HCT116 (cell line): ENCODE measurements at regions not wholly inside any gene's neighbourhood (a gene's known extent, or its start where the extent isn't known, plus 50 kb on each side); places are given as distances from the start of the nearest gene placed in this dataset.

Source experiments
- ATAC-seq: fragments of 200-7000 bp; cut with Tn5 transposase; 2 replicates; pipeline ENCODE4 v1.9.1; 2020; ENCODE audit warnings: mild to moderate bottlenecking, moderate library complexity
- BruUV-seq: library from RNA; stranded (reverse); fragments of 400-500 nt; replicated peaks from 2 replicates; lab custom pipeline; 2021; lab: Mats Ljungman, UMichigan
- CTCF ChIA-PET: fragments of 300-600 bp; sonication (Branson Sonifier 250); formaldehyde crosslinking; loops from one replicate; lab custom pipeline; 2021; ENCODE audit warnings: antibody characterized with exemption; lab: Charles Lee
- POLR2A ChIA-PET: fragments of 300-600, 350-600 bp; sonication (Branson Sonifier 250); formaldehyde crosslinking; loops from one replicate; lab custom pipeline; 2021; ENCODE audit warnings: antibody characterized with exemption; lab: Charles Lee
- RAD21 ChIA-PET, 2 experiments: fragments of 300-600 bp; sonication (Branson Sonifier 250); formaldehyde crosslinking; loops; one replicate each; lab custom pipeline; 2023; ENCODE audit warnings: low total read pairs in 2 of 2; ENCODE audit not compliant: uncharacterized antibody in 2 of 2, unreplicated experiment in 2 of 2, low non-redundant PET in 1 of 2; lab: Charles Lee
- DNase-seq: peaks from one replicate; pipeline ENCODE4 v3.0.0-alpha.2; 2010; ENCODE audit warnings: low read depth, low spot score
- H2AFZ ChIP-seq: fragments of 200-600 bp; shearing (Covaris generic), sonication (generic); 2 replicates; pipeline ENCODE4 v1.6.1; 2017; ENCODE audit warnings: low read depth, mixed run types, mixed read lengths, antibody characterized with exemption, low read length; ENCODE audit not compliant: poor library complexity, severe bottlenecking
- H3K27ac ChIP-seq: 2 replicates; pipeline ENCODE4 v1.5.1; 2012; ENCODE audit warnings: low read depth, low read length
- H3K27me3 ChIP-seq: fragments of 200-600 bp; sonication (generic); 2 replicates; pipeline ENCODE4 v1.6.1; 2016; ENCODE audit warnings: mixed run types, low read length, mixed read lengths; ENCODE audit not compliant: insufficient read depth
- H3K36me3 ChIP-seq, 2 experiments: fragments of 200-500 bp in 1 of 2; fragments of 200-600 bp in 1 of 2; sonication (Bioruptor generic) in 1 of 2; sonication (generic) in 1 of 2; 2 replicates each; pipeline versions ENCODE4 v1.5.1 to v1.6.1; 2014 to 2016; ENCODE audit warnings: low read length in 2 of 2, inconsistent platforms in 1 of 2, mixed read lengths in 1 of 2, mixed run types in 1 of 2; ENCODE audit not compliant: insufficient read depth in 2 of 2, control insufficient read depth in 1 of 2
- H3K4me1 ChIP-seq, 2 experiments: fragments of 200-600 bp in 1 of 2; sonication (generic) in 1 of 2; 2 replicates each; pipeline versions ENCODE4 v1.5.1 to v1.6.1; 2012 to 2017; ENCODE audit warnings: low read length in 2 of 2, inconsistent platforms in 1 of 2, mild to moderate bottlenecking in 1 of 2, mixed read lengths in 1 of 2, mixed run types in 1 of 2, moderate library complexity in 1 of 2; ENCODE audit not compliant: insufficient read depth in 2 of 2, control insufficient read depth in 1 of 2
- H3K4me2 ChIP-seq: fragments of 200-600 bp; sonication (generic); 2 replicates; pipeline ENCODE4 v1.6.1; 2017; ENCODE audit warnings: mixed run types, low read length, mixed read lengths
- H3K4me3 ChIP-seq, 2 experiments: fragments of 200-600 bp in 1 of 2; sonication (generic) in 1 of 2; replicated peaks in 1 of 2; 2 replicates each; pipeline ENCODE4 v1.5.1; 2011 to 2016; ENCODE audit warnings: low read length in 2 of 2, control low read depth in 1 of 2, low read depth in 1 of 2, mild to moderate bottlenecking in 1 of 2, mixed read lengths in 1 of 2, mixed run types in 1 of 2
- H3K79me2 ChIP-seq: fragments of 200-600 bp; sonication (generic); 2 replicates; pipeline ENCODE4 v1.6.1; 2017; ENCODE audit warnings: mild to moderate bottlenecking, mixed run types, low read length, moderate library complexity, mixed read lengths; ENCODE audit not compliant: insufficient read depth
- H3K9ac ChIP-seq: fragments of 200-600 bp; sonication (generic); 2 replicates; pipeline ENCODE4 v1.6.1; 2016; ENCODE audit warnings: low read length, mixed read lengths
- H3K9me2 ChIP-seq: fragments of 200-600 bp; sonication (generic), shearing (Covaris generic); 2 replicates; pipeline ENCODE4 v1.6.1; 2017; ENCODE audit warnings: mixed run types, mild to moderate bottlenecking, moderate library complexity; ENCODE audit not compliant: insufficient read depth
- H3K9me3 ChIP-seq, 2 experiments: fragments of 200-500 bp in 1 of 2; fragments of 200-600 bp in 1 of 2; sonication (Bioruptor generic) in 1 of 2; sonication (generic) in 1 of 2; 2 replicates each; pipeline ENCODE4 v1.6.1; 2014 to 2017; ENCODE audit warnings: low read length in 2 of 2, mixed read lengths in 2 of 2, inconsistent platforms in 1 of 2, low read depth in 1 of 2, mild to moderate bottlenecking in 1 of 2, mixed run types in 1 of 2, moderate library complexity in 1 of 2; ENCODE audit not compliant: control insufficient read depth in 1 of 2, insufficient read depth in 1 of 2
- H4K20me1 ChIP-seq: fragments of 200-600 bp; sonication (generic), shearing (Covaris generic); 2 replicates; pipeline ENCODE4 v1.6.1; 2017; ENCODE audit warnings: mixed run types, mild to moderate bottlenecking, moderate library complexity; ENCODE audit not compliant: insufficient read depth
- CBX3 ChIP-seq: IDR thresholded peaks from 2 replicates; pipeline ENCODE4 v1.6.1; 2012; ENCODE audit warnings: low read depth
- CEBPB ChIP-seq: IDR thresholded peaks from 2 replicates; pipeline ENCODE4 v1.6.1; 2012; ENCODE audit warnings: low read depth
- CTCF ChIP-seq, 3 experiments: fragments of 200-600 bp in 1 of 3; sonication (generic) in 1 of 3; IDR thresholded peaks in 2 of 3; conservative IDR thresholded peaks in 1 of 3; 2 replicates each; pipeline ENCODE4 v1.5.1; 2012 to 2017; ENCODE audit warnings: low read depth in 2 of 3, low read length in 2 of 3, antibody characterized with exemption in 1 of 3, borderline replicate concordance in 1 of 3, control low read depth in 1 of 3, mild to moderate bottlenecking in 1 of 3, mixed read lengths in 1 of 3, mixed run types in 1 of 3, moderate library complexity in 1 of 3; ENCODE audit not compliant: insufficient read depth in 1 of 3
- ELF1 ChIP-seq: IDR thresholded peaks from 2 replicates; pipeline ENCODE4 v1.6.1; 2012; ENCODE audit warnings: low read depth, borderline replicate concordance
- EZH2 ChIP-seq: fragments of 200-600 bp; sonication (generic); IDR thresholded peaks from 2 replicates; pipeline ENCODE4 v1.6.1; 2017; ENCODE audit warnings: antibody characterized with exemption, mixed run types
- FOSL1 ChIP-seq: IDR thresholded peaks from 2 replicates; pipeline ENCODE4 v1.6.1; 2012; ENCODE audit warnings: low read depth
- JUND ChIP-seq: IDR thresholded peaks from 2 replicates; pipeline ENCODE4 v1.6.1; 2012
- POLR2AphosphoS5 ChIP-seq: IDR thresholded peaks from 2 replicates; pipeline ENCODE4 v1.6.1; 2011; ENCODE audit warnings: mild to moderate bottlenecking, low read depth, low read length, moderate library complexity
- RAD21 ChIP-seq: IDR thresholded peaks from 2 replicates; pipeline ENCODE4 v1.6.1; 2012; ENCODE audit warnings: low read depth, mild to moderate bottlenecking
- SIN3A ChIP-seq: IDR thresholded peaks from 2 replicates; pipeline ENCODE4 v1.6.1; 2012; ENCODE audit warnings: low read depth
- SP1 ChIP-seq: IDR thresholded peaks from 2 replicates; pipeline ENCODE4 v1.6.1; 2012; ENCODE audit warnings: low read depth
- SRF ChIP-seq: IDR thresholded peaks from 2 replicates; pipeline ENCODE4 v1.6.1; 2012; ENCODE audit warnings: low read depth
- YY1 ChIP-seq: IDR thresholded peaks from 2 replicates; pipeline ENCODE4 v1.6.1; 2011; ENCODE audit warnings: low read length, low read depth, moderate library complexity, mild to moderate bottlenecking; ENCODE audit not compliant: insufficient replicate concordance; ENCODE audit errors: extremely low read depth
- ZBTB33 ChIP-seq: IDR thresholded peaks from 2 replicates; pipeline ENCODE4 v1.6.1; 2011; ENCODE audit warnings: mild to moderate bottlenecking, low read length, moderate library complexity; ENCODE audit not compliant: insufficient replicate concordance; ENCODE audit errors: extremely low read depth
- ZFX ChIP-seq: fragments of 450-650 bp; IDR thresholded peaks from 2 replicates; pipeline ENCODE4 v1.6.1; 2017
- ZNF274 ChIP-seq: fragments of 200-500 bp; sonication (Bioruptor generic); IDR thresholded peaks from 2 replicates; pipeline ENCODE4 v1.6.1; 2014; ENCODE audit warnings: mild to moderate bottlenecking, low read depth, low read length, inconsistent platforms
- intact Hi-C: fragments of 100-400 bp; cut with micrococcal nuclease; formaldehyde crosslinking; loops from 2 replicates; pipeline ENCODE4 v1.10.0; 2022
- TF ChIP-seq, protein P1 (sequence below): IDR thresholded peaks from 2 replicates; pipeline ENCODE4 v1.6.1; 2012

DNA sequence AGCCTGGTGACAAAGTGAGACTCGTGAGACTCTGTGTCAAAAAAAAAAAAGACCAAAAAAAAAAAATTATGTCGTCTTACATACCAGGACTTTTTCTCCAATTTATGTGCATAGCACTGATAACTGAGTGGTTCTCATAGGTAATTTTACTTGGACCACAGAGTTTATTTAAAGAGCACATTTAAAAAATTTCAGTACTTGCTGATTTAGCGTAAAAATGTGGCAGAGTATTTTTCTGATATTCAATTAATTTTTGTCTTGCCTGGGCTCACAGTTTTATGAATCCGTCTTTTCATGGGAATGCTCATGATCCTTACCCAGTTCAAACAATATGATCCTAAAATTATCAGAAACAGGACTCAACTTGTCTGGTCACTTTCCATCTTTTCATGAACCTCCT lies 151.0 kb upstream of the ZNF92 start:
- DNase-seq: no peak
- Histone ChIP-seq H3K9me2 (no peaks in the 10 kb centered on the region), H2AFZ (no peak overlapping the region), H3K4me2 (no peak overlapping the region), H3K27me3 (no peaks in the 10 kb centered on the region), H3K4me1 (no peaks in the 10 kb centered on the region), H3K9ac (no peak overlapping the region), H3K4me3 (no peak overlapping the region), H4K20me1 (no peaks in the 10 kb centered on the region), H3K79me2 (no peaks in the 10 kb centered on the region), H3K27ac (no peak overlapping the region), H3K9me3 (no peaks in the 10 kb centered on the region), H3K36me3 (no peaks in the 10 kb centered on the region; a peak in 1 of 4 replicates)
- no TSS peak for BruUV-seq
- POLR2A ChIA-PET: no interaction called here
- intact Hi-C loops: loop anchor here (10.0 kb wide), 1 partner anchor 558 kb away; the partner anchor contains the start of gene ZNF107
- TF ChIP-seq ELF1: no peak
- no peak for TF ChIP-seq EZH2
- TF ChIP-seq CEBPB: no peak
- no peak for TF ChIP-seq ZNF274
- ATAC-seq: no peak
- RAD21 ChIA-PET: interaction anchor here in 1 of 2 experiments (0.7 kb wide), 1 partner anchor 216 kb away, joined by 6 read pairs; no protein-coding TSS in a partner anchor
- CTCF ChIA-PET: no interaction called here

DNA sequence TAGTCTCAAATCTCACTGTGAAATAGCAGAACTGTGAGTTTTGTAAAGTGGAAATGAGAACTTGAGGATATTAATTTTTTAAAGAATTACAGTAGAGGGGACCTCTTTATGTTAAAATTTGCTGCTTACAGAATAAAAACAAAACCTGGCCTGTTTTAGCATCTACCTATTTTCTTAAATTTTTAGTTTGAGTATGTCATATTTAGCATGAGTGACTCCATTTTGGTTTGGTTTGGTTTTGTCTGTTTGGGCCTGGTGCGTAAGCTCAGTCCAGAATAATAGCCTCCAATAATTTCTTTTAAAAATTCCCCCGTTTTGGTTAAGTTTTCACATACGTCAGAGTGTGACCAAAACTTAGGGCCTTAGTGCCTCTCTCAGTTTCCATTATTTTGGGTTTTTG lies 152.0 kb upstream of the ZNF92 start:
- ChIA-PET RAD21 (no interaction called here), CTCF (no interaction called here), POLR2A (no interaction called here)
- H3K9me3 ChIP-seq: no peaks in the 10 kb centered on the region
- no peak overlapping the region for H3K9ac ChIP-seq
- ATAC-seq: no peak
- H3K79me2 ChIP-seq: no peaks in the 10 kb centered on the region
- no peaks in the 10 kb centered on the region for H4K20me1 ChIP-seq
- no peaks in the 10 kb centered on the region for H3K4me1 ChIP-seq
- no peak overlapping the region for H3K4me3 ChIP-seq
- no peak for DNase-seq
- no peaks in the 10 kb centered on the region for H3K27me3 ChIP-seq
- H3K9me2 ChIP-seq: no peaks in the 10 kb centered on the region
- intact Hi-C loops: loop anchor here (10.0 kb wide), 1 partner anchor 557 kb away; the partner anchor contains the start of gene ZNF107
- H3K27ac ChIP-seq: no peak overlapping the region
- no peak overlapping the region for H3K4me2 ChIP-seq
- no TSS peak for BruUV-seq
- no peaks in the 10 kb centered on the region; a peak in 1 of 4 replicates for H3K36me3 ChIP-seq
- no peak overlapping the region for H2AFZ ChIP-seq
- no peak for TF ChIP-seq ELF1
- TF ChIP-seq, protein P1, sequence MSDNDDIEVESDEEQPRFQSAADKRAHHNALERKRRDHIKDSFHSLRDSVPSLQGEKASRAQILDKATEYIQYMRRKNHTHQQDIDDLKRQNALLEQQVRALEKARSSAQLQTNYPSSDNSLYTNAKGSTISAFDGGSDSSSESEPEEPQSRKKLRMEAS: no peak
- TF ChIP-seq RAD21: no peak
- TF ChIP-seq FOSL1: no peak
- TF ChIP-seq SRF: no peak
- no peak for TF ChIP-seq JUND
- TF ChIP-seq EZH2: no peak
- TF ChIP-seq POLR2AphosphoS5: no peak
- no peak for TF ChIP-seq ZNF274
- TF ChIP-seq SP1: no peak
- no peak for TF ChIP-seq YY1
- TF ChIP-seq CTCF (IDR thresholded peaks at IDR 0.05 in 2 of 3, conservative IDR thresholded peaks at IDR 0.05 in 1 of 3; ENCODE audit: borderline replicate concordance in 1 of 3, insufficient read depth in 1 of 3, low read depth in 2 of 3, low read length in 2 of 3): no peak
- no peak for TF ChIP-seq ZBTB33
- no peak for TF ChIP-seq ZFX
- TF ChIP-seq CBX3: no peak
- TF ChIP-seq SIN3A: no peak
